ENCODE measurements at regions not wholly inside any gene's neighbourhood (a gene's known extent, or its start where the extent isn't known, plus 50 kb on each side); places are given as distances from the start of the nearest gene placed in this dataset.
"Not testable (repeated sequence)": the region's sequence is repeated elsewhere in the genome, so short reads cannot be mapped to it uniquely, and the experiment has no call there.

GRCh38 chr10:62981096-62981495 lies 152.0 kb upstream of the NRBF2 start:
- H3K9me3 ChIP-seq (ENCODE audit: control insufficient read depth, insufficient read depth, low read length): no peaks in the 10 kb centered on the region
- no CpG with 5 or more reads among the region's 2 CpGs for WGBS (ENCODE audit: insufficient coverage)
- DNase-seq (ENCODE audit: low read depth in 4 of 6, low spot score in 6 of 6): no peak
- no peaks in the 10 kb centered on the region for H3K4me1 ChIP-seq (ENCODE audit: control insufficient read depth, insufficient read depth, low read length)
- no peak overlapping the region for H3K4me3 ChIP-seq (ENCODE audit: low read depth, low read length)
- H3K27ac ChIP-seq (ENCODE audit: low read depth, low read length): no peak overlapping the region
- no peaks in the 10 kb centered on the region for H3K36me3 ChIP-seq (ENCODE audit: control insufficient read depth, insufficient read depth, low read length)
- no peaks in the 10 kb centered on the region for H3K27me3 ChIP-seq (ENCODE audit: control insufficient read depth, insufficient read depth, low read length)

- no peak for DNase-seq (ENCODE audit: low read depth in 4 of 6, low spot score in 6 of 6)
- Histone ChIP-seq H3K27me3 (ENCODE audit: control insufficient read depth, insufficient read depth, low read length) (no peaks in the 10 kb centered on the region), H3K4me1 (ENCODE audit: control insufficient read depth, insufficient read depth, low read length) (no peaks in the 10 kb centered on the region), H3K27ac (ENCODE audit: low read depth, low read length) (no peak overlapping the region), H3K9me3 (ENCODE audit: control insufficient read depth, insufficient read depth, low read length) (no peaks in the 10 kb centered on the region), H3K36me3 (ENCODE audit: control insufficient read depth, insufficient read depth, low read length) (no peaks in the 10 kb centered on the region), H3K4me3 (ENCODE audit: low read depth, low read length) (no peak overlapping the region)
- no CpG with 5 or more reads among the region's 5 CpGs for WGBS (ENCODE audit: insufficient coverage)
These were observed 152.4 kb upstream of the NRBF2 start for GRCh38 chr10:62980687-62981086.

GRCh38 chr10:62979921-62980320 lies 153.2 kb upstream of the NRBF2 start:
- Histone ChIP-seq H3K9me3 (ENCODE audit: control insufficient read depth, insufficient read depth, low read length) (no peaks in the 10 kb centered on the region), H3K4me1 (ENCODE audit: control insufficient read depth, insufficient read depth, low read length) (no peaks in the 10 kb centered on the region), H3K36me3 (ENCODE audit: control insufficient read depth, insufficient read depth, low read length) (no peaks in the 10 kb centered on the region), H3K27ac (ENCODE audit: low read depth, low read length) (no peak overlapping the region), H3K27me3 (ENCODE audit: control insufficient read depth, insufficient read depth, low read length) (no peaks in the 10 kb centered on the region), H3K4me3 (ENCODE audit: low read depth, low read length) (no peak overlapping the region)
- DNase-seq (ENCODE audit: low read depth in 4 of 6, low spot score in 6 of 6): no peak

DNA sequence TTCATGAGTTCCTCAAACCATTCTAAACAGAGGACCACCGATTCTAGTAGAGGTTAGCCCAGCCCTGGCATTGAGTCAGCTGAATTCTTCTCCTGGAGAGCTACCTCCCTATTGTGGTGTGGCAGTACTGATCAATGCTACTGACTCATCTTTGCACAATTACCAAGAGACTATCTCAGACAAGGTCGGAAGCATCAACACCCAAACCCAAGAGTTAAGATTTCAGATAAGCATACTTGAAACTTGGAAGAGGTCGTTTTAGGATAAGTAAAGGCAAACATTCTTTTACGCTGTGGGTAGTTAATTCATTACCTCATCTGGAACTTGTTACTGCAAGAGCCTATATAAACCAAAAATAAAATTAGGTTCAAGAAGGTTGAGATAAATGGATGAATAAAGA lies 154.6 kb upstream of the NRBF2 start:
- Histone ChIP-seq H3K36me3 (ENCODE audit: control insufficient read depth, insufficient read depth, low read length) (no peaks in the 10 kb centered on the region), H3K4me1 (ENCODE audit: control insufficient read depth, insufficient read depth, low read length) (no peaks in the 10 kb centered on the region), H3K9me3 (ENCODE audit: control insufficient read depth, insufficient read depth, low read length) (peaks cover 5% of the 10 kb centered on the region), H3K27me3 (ENCODE audit: control insufficient read depth, insufficient read depth, low read length) (no peaks in the 10 kb centered on the region), H3K4me3 (ENCODE audit: low read depth, low read length) (no peak overlapping the region), H3K27ac (ENCODE audit: low read depth, low read length) (no peak overlapping the region)
- no CpG with 5 or more reads among the region's 4 CpGs for WGBS (ENCODE audit: insufficient coverage)
- DNase-seq (ENCODE audit: low read depth in 4 of 6, low spot score in 6 of 6): no peak

- H3K27me3 ChIP-seq (ENCODE audit: control insufficient read depth, insufficient read depth, low read length); H3K27ac ChIP-seq (ENCODE audit: low read depth, low read length); DNase-seq (ENCODE audit: low read depth in 4 of 6, low spot score in 6 of 6); H3K4me1 ChIP-seq (ENCODE audit: control insufficient read depth, insufficient read depth, low read length); H3K36me3 ChIP-seq (ENCODE audit: control insufficient read depth, insufficient read depth, low read length); H3K9me3 ChIP-seq (ENCODE audit: control insufficient read depth, insufficient read depth, low read length); H3K4me3 ChIP-seq (ENCODE audit: low read depth, low read length): not testable (repeated sequence)
- no CpG with 5 or more reads among the region's 1 CpG for WGBS (ENCODE audit: insufficient coverage)
These were observed 158.3 kb upstream of the NRBF2 start for GRCh38 chr10:62974795-62975194.

GRCh38 chr10:62972103-62972502 lies 155.9 kb upstream of the EGR2 start:
- no peaks in the 10 kb centered on the region for H3K27me3 ChIP-seq (ENCODE audit: control insufficient read depth, insufficient read depth, low read length)
- H3K4me1 ChIP-seq (ENCODE audit: control insufficient read depth, insufficient read depth, low read length): no peaks in the 10 kb centered on the region
- H3K27ac ChIP-seq (ENCODE audit: low read depth, low read length): no peak overlapping the region
- H3K36me3 ChIP-seq (ENCODE audit: control insufficient read depth, insufficient read depth, low read length): no peaks in the 10 kb centered on the region
- DNase-seq (ENCODE audit: low read depth in 4 of 6, low spot score in 6 of 6): no peak
- no peak overlapping the region for H3K4me3 ChIP-seq (ENCODE audit: low read depth, low read length)
- peaks cover 5% of the 10 kb centered on the region for H3K9me3 ChIP-seq (ENCODE audit: control insufficient read depth, insufficient read depth, low read length)

- Histone ChIP-seq H3K9me3 (ENCODE audit: control insufficient read depth, insufficient read depth, low read length) (no peaks in the 10 kb centered on the region), H3K36me3 (ENCODE audit: control insufficient read depth, insufficient read depth, low read length) (no peaks in the 10 kb centered on the region), H3K4me1 (ENCODE audit: control insufficient read depth, insufficient read depth, low read length) (peaks cover 4% of the 10 kb centered on the region), H3K4me3 (ENCODE audit: low read depth, low read length) (no peak overlapping the region), H3K27me3 (ENCODE audit: control insufficient read depth, insufficient read depth, low read length) (no peaks in the 10 kb centered on the region), H3K27ac (ENCODE audit: low read depth, low read length) (no peak overlapping the region)
- DNase-seq (ENCODE audit: low read depth in 4 of 6, low spot score in 6 of 6): no peak
- WGBS (ENCODE audit: insufficient coverage): 100% methylated on average over 1 of the region's 4 CpGs
These were observed 147.9 kb upstream of the EGR2 start for GRCh38 chr10:62964026-62964425.

- peak in 5 of 6 donors; percentile 17 to 65 (median 18) for DNase-seq (ENCODE audit: low read depth in 4 of 6, low spot score in 6 of 6)
- Histone ChIP-seq H3K9me3 (ENCODE audit: control insufficient read depth, insufficient read depth, low read length) (no peaks in the 10 kb centered on the region), H3K27me3 (ENCODE audit: control insufficient read depth, insufficient read depth, low read length) (no peaks in the 10 kb centered on the region), H3K27ac (ENCODE audit: low read depth, low read length) (no peak overlapping the region), H3K4me3 (ENCODE audit: low read depth, low read length) (no peak overlapping the region), H3K4me1 (ENCODE audit: control insufficient read depth, insufficient read depth, low read length) (peaks cover 4% of the 10 kb centered on the region), H3K36me3 (ENCODE audit: control insufficient read depth, insufficient read depth, low read length) (no peaks in the 10 kb centered on the region)
- WGBS (ENCODE audit: insufficient coverage): 5% methylated on average over 1 of the region's 3 CpGs
These were observed 145.9 kb upstream of the EGR2 start for GRCh38 chr10:62961951-62962523.

DNA sequence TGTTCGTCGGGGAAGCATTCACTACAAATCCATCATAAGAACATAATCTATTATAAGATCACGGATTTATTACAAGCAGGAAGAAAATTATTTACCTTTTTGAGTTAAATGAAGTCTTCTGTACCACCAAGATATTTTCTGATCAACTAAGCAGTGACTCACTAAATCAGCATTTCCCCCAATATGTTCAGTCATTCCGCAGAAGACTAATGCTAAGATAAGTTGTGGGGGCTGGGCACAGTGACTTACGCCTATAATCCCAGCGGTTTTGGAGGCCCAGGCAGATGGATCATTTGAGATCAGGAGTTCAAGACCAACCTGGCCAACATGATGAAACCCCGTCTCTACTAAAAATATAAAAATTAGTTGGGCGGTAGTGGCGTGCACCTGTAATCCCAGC lies 144.2 kb upstream of the EGR2 start:
- 93% methylated on average over 4 of the region's 9 CpGs for WGBS (ENCODE audit: insufficient coverage)
- no peak for DNase-seq (ENCODE audit: low read depth in 4 of 6, low spot score in 6 of 6)
- Histone ChIP-seq H3K4me1 (ENCODE audit: control insufficient read depth, insufficient read depth, low read length) (peaks cover 4% of the 10 kb centered on the region), H3K27me3 (ENCODE audit: control insufficient read depth, insufficient read depth, low read length) (no peaks in the 10 kb centered on the region), H3K4me3 (ENCODE audit: low read depth, low read length) (no peak overlapping the region), H3K36me3 (ENCODE audit: control insufficient read depth, insufficient read depth, low read length) (no peaks in the 10 kb centered on the region), H3K9me3 (ENCODE audit: control insufficient read depth, insufficient read depth, low read length) (no peaks in the 10 kb centered on the region), H3K27ac (ENCODE audit: low read depth, low read length) (no peak overlapping the region)

DNA sequence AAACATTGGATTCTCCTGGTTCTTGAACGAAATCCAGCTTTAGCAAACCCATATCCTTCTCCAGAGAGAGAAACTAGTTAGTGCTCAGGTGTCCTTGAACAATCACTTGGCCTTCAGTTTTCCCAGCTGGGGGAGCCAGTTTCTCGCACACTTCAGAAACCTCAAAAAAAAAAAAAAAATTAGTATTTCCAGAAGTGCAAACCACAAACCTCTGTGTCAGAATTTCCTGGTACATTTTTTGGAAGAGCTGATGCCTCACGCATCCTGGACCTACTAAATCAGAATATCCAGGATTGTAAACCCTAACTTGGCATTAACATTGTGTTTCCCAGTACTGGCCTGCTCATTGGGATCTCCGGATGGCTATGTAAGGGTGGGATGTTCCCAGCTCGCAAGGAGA lies 143.4 kb upstream of the EGR2 start:
- H3K27ac ChIP-seq (ENCODE audit: low read depth, low read length): no peak overlapping the region
- H3K4me3 ChIP-seq (ENCODE audit: low read depth, low read length): no peak overlapping the region
- no peaks in the 10 kb centered on the region for H3K9me3 ChIP-seq (ENCODE audit: control insufficient read depth, insufficient read depth, low read length)
- H3K36me3 ChIP-seq (ENCODE audit: control insufficient read depth, insufficient read depth, low read length): no peaks in the 10 kb centered on the region
- peaks cover 4% of the 10 kb centered on the region for H3K4me1 ChIP-seq (ENCODE audit: control insufficient read depth, insufficient read depth, low read length)
- H3K27me3 ChIP-seq (ENCODE audit: control insufficient read depth, insufficient read depth, low read length): no peaks in the 10 kb centered on the region
- DNase-seq (ENCODE audit: low read depth in 4 of 6, low spot score in 6 of 6): no peak
- 65% methylated on average over 2 of the region's 5 CpGs for WGBS (ENCODE audit: insufficient coverage)
